ENCODE measurements at regions not wholly inside any gene's neighbourhood (a gene's known extent, or its start where the extent isn't known, plus 50 kb on each side); places are given as distances from the start of the nearest gene placed in this dataset.

DNA sequence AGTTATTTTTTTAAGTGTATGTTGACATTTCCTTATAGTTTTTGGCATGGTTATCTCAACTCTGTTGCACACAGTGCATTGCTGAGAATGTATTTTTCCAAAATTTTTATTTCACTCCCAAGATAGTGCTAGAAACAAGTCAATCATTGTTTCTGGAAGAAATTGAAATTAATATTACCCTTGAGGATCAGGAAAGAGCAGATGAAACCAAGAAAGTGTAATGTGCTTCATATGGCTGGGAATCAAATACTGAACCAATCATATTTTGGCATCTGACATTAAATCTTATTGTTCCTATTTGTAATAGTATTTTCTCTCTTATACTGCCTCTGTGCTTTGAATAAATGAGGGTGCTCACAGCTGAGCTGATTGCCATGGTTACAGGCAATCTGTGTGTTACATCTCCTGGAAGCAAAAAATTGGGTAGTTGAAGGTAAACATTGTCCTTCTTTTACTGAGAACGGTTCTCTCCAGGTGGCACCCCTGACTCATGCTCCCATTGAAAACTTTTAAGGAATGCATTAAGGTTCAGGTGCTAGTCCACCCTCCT is 358.2 kb upstream of the NR3C2 start (continued):
- TF ChIP-seq, protein P1, sequence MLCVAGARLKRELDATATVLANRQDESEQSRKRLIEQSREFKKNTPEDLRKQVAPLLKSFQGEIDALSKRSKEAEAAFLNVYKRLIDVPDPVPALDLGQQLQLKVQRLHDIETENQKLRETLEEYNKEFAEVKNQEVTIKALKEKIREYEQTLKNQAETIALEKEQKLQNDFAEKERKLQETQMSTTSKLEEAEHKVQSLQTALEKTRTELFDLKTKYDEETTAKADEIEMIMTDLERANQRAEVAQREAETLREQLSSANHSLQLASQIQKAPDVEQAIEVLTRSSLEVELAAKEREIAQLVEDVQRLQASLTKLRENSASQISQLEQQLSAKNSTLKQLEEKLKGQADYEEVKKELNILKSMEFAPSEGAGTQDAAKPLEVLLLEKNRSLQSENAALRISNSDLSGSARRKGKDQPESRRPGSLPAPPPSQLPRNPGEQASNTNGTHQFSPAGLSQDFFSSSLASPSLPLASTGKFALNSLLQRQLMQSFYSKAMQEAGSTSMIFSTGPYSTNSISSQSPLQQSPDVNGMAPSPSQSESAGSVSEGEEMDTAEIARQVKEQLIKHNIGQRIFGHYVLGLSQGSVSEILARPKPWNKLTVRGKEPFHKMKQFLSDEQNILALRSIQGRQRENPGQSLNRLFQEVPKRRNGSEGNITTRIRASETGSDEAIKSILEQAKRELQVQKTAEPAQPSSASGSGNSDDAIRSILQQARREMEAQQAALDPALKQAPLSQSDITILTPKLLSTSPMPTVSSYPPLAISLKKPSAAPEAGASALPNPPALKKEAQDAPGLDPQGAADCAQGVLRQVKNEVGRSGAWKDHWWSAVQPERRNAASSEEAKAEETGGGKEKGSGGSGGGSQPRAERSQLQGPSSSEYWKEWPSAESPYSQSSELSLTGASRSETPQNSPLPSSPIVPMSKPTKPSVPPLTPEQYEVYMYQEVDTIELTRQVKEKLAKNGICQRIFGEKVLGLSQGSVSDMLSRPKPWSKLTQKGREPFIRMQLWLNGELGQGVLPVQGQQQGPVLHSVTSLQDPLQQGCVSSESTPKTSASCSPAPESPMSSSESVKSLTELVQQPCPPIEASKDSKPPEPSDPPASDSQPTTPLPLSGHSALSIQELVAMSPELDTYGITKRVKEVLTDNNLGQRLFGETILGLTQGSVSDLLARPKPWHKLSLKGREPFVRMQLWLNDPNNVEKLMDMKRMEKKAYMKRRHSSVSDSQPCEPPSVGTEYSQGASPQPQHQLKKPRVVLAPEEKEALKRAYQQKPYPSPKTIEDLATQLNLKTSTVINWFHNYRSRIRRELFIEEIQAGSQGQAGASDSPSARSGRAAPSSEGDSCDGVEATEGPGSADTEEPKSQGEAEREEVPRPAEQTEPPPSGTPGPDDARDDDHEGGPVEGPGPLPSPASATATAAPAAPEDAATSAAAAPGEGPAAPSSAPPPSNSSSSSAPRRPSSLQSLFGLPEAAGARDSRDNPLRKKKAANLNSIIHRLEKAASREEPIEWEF (IDR thresholded peaks at IDR 0.05; ENCODE audit: insufficient replicate concordance, low read depth, low read length): no peak
- TF ChIP-seq MYC (IDR thresholded peaks at IDR 0.05; ENCODE audit: insufficient read depth, insufficient read length, insufficient replicate concordance, low read length, severe bottlenecking) (no peak), CHD1 (IDR thresholded peaks at IDR 0.05; ENCODE audit: low read depth, low read length) (no peak)

DNA sequence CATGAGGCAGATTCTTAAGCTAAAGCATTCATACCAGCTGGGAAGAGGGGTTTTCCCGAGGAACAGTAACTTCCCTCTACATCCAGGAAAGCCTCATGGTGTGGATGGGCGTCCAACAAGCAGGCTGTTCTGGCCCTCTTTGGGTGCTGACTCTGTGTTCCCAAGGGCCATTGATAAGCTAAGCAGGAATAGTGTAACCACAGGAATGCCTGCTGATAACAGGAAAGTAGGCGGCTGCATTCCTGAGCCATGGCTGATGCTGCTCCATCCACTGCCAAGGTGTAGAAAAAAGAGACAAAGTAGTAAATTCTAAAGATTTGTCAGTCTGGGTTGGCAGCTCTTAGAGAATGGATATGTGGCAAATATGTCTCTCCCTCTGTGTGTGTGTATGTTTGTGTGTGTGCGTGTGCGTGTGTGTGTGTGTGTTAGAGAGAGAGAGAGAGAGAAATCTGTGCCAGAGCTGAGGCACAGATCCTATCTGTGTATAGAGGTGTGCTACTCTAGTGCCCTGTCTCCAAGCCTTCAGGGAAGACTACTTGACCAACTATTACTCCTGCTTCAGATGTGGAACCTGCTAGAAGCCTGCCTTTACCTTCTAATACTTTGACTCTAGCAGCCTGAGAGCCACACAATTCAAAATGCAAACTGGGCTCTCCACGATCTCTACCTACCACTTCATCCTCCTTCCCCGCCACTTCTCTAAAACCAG is 353.1 kb upstream of the NR3C2 start:
- no peaks in the 10 kb centered on the region for H3K9me3 ChIP-seq (replicated peaks; ENCODE audit: control insufficient read depth, insufficient read depth, low read length)
- in situ Hi-C loops (cut with MboI): no loop called here
- no peak overlapping the region for H3K27ac ChIP-seq (ENCODE audit: control insufficient read depth, insufficient read depth)
- 36% methylated on average over 7 of the region's 7 CpGs for WGBS (ENCODE audit: insufficient coverage, insufficient replicate concordance, low lambda C conversion rate, missing lambda C conversion rate)
- BruUV-seq (replicated peaks): no TSS peak
- no peaks in the 10 kb centered on the region for H3K36me3 ChIP-seq (ENCODE audit: control insufficient read depth in 2 of 2, insufficient read depth in 2 of 2, low read length in 1 of 2)
- POLR2A ChIA-PET: no interaction called here
- TF ChIP-seq ASH2L (IDR thresholded peaks at IDR 0.05; ENCODE audit: borderline replicate concordance, low read depth) (no peak), HCFC1 (IDR thresholded peaks at IDR 0.05; ENCODE audit: low read length) (no peak), ZSCAN29 (IDR thresholded peaks at IDR 0.05) (no peak), NRF1 (conservative IDR thresholded peaks at IDR 0.05; ENCODE audit: low read depth, low read length) (no peak), DPF2 (IDR thresholded peaks at IDR 0.05) (no peak), KDM1A (IDR thresholded peaks at IDR 0.05; ENCODE audit: borderline replicate concordance) (no peak)
- TF ChIP-seq, protein P2, sequence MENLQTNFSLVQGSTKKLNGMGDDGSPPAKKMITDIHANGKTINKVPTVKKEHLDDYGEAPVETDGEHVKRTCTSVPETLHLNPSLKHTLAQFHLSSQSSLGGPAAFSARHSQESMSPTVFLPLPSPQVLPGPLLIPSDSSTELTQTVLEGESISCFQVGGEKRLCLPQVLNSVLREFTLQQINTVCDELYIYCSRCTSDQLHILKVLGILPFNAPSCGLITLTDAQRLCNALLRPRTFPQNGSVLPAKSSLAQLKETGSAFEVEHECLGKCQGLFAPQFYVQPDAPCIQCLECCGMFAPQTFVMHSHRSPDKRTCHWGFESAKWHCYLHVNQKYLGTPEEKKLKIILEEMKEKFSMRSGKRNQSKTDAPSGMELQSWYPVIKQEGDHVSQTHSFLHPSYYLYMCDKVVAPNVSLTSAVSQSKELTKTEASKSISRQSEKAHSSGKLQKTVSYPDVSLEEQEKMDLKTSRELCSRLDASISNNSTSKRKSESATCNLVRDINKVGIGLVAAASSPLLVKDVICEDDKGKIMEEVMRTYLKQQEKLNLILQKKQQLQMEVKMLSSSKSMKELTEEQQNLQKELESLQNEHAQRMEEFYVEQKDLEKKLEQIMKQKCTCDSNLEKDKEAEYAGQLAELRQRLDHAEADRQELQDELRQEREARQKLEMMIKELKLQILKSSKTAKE (IDR thresholded peaks at IDR 0.05; ENCODE audit: low read depth, poor library complexity, severe bottlenecking): no peak
- FAIRE-seq (no peak), DNase-seq (ENCODE audit: low read depth, low spot score) (no peak), ATAC-seq (no peak)
- H3K79me2 ChIP-seq (ENCODE audit: control insufficient read depth, insufficient read depth, low read length): no peaks in the 10 kb centered on the region
- H2AFZ ChIP-seq (ENCODE audit: control insufficient read depth, low read depth, low read length): no peak overlapping the region
- H3K9ac ChIP-seq (ENCODE audit: control insufficient read depth, insufficient read depth, low read length): no peak overlapping the region
- RAD21 ChIA-PET (ENCODE audit: unreplicated experiment): no interaction called here
- H4K20me1 ChIP-seq (ENCODE audit: control insufficient read depth, insufficient read depth): no peaks in the 10 kb centered on the region
- SMC1A ChIA-PET (ENCODE audit: uncharacterized antibody, unreplicated experiment): no interaction called here
- CTCF ChIA-PET: no interaction called here
- H3K4me2 ChIP-seq (ENCODE audit: control insufficient read depth, insufficient read depth): no peak overlapping the region
- H3K4me1 ChIP-seq (ENCODE audit: control insufficient read depth, insufficient read depth, low read length): no peaks in the 10 kb centered on the region
- H3K4me3 ChIP-seq: no peak overlapping the region
- intact Hi-C loops (cut with micrococcal nuclease; ENCODE audit: unreplicated experiment): no loop called here
- no peaks in the 10 kb centered on the region for H3K27me3 ChIP-seq (replicated peaks in 1 of 2; ENCODE audit: control insufficient read depth in 2 of 2, insufficient read depth in 2 of 2, low read length in 1 of 2)

Measured in GM12878 (cell line).